Smooth muscle cell (in vitro differentiated cells): ENCODE measurements at regions not wholly inside any gene's neighbourhood (a gene's known extent, or its start where the extent isn't known, plus 50 kb on each side); places are given as distances from the start of the nearest gene placed in this dataset.
"Not testable (repeated sequence)": the region's sequence is repeated elsewhere in the genome, so short reads cannot be mapped to it uniquely, and the experiment has no call there.

Experiments
- DNase-seq: peaks from one replicate; lab custom pipeline; 2025; ENCODE audit not compliant: unreplicated experiment; lab: John Stamatoyannopoulos, UW
- H2AFZ ChIP-seq: fragments of 200-600 bp; sonication (generic); 2 replicates; pipeline ENCODE4 v1.6.0; 2016; ENCODE audit warnings: antibody characterized with exemption, low read depth, mild to moderate bottlenecking
- H3F3A ChIP-seq: fragments of 200-600 bp; sonication (generic); 2 replicates; pipeline ENCODE4 v1.6.0; 2017; ENCODE audit warnings: antibody characterized with exemption, low read depth
- H3K27ac ChIP-seq: fragments of 200-600 bp; sonication (generic); 2 replicates; pipeline ENCODE4 v1.5.1; 2016; ENCODE audit warnings: low read depth, mild to moderate bottlenecking
- H3K27me3 ChIP-seq: fragments of 200-600 bp; sonication (generic); 2 replicates; pipeline ENCODE4 v1.6.1; 2016; ENCODE audit warnings: low read depth, mild to moderate bottlenecking
- H3K36me3 ChIP-seq: fragments of 200-600 bp; sonication (generic); 2 replicates; pipeline ENCODE4 v1.5.1; 2016; ENCODE audit warnings: low read depth
- H3K4me1 ChIP-seq: fragments of 200-600 bp; sonication (generic); 2 replicates; pipeline ENCODE4 v1.5.1; 2016; ENCODE audit warnings: low read depth
- H3K4me2 ChIP-seq: fragments of 200-600 bp; sonication (generic); 2 replicates; pipeline ENCODE4 v1.6.0; 2016; ENCODE audit warnings: mild to moderate bottlenecking
- H3K4me3 ChIP-seq: fragments of 200-600 bp; sonication (generic); 2 replicates; pipeline ENCODE4 v1.5.1; 2016; ENCODE audit warnings: mild to moderate bottlenecking
- H3K79me2 ChIP-seq: fragments of 200-600 bp; sonication (generic); 2 replicates; pipeline ENCODE4 v1.6.0; 2016; ENCODE audit warnings: low read depth, mild to moderate bottlenecking
- H3K9ac ChIP-seq: fragments of 200-600 bp; sonication (generic); 2 replicates; pipeline ENCODE4 v1.6.0; 2016; ENCODE audit warnings: low read depth
- H3K9me3 ChIP-seq: fragments of 200-600 bp; sonication (generic); replicated peaks from 2 replicates; pipeline ENCODE4 v1.5.1; 2016; ENCODE audit warnings: low read depth
- H4K20me1 ChIP-seq: fragments of 200-600 bp; sonication (generic); 2 replicates; pipeline ENCODE4 v1.6.0; 2016; ENCODE audit warnings: low read depth
- CTCF ChIP-seq: fragments of 200-600 bp; sonication (generic); IDR thresholded peaks from 2 replicates; pipeline ENCODE4 v1.5.1; 2017; ENCODE audit warnings: borderline replicate concordance, mild to moderate bottlenecking, antibody characterized with exemption; ENCODE audit not compliant: insufficient read depth, poor library complexity, severe bottlenecking
- WGBS: methylation state at CpG from one replicate; pipeline ENCODE4 v1.1.7; 2016; ENCODE audit warnings: low lambda C conversion rate; 5-methylcytosine and 5-hydroxymethylcytosine counted together

GRCh38 chr2:226286916-226287315, 512.7 kb downstream of the IRS1 start:
- Histone ChIP-seq H3K27ac (no peak overlapping the region), H3K79me2 (no peaks in the 10 kb centered on the region), H3K27me3 (no peaks in the 10 kb centered on the region), H3K4me3 (no peak overlapping the region), H3K9ac (no peak overlapping the region), H3F3A (no peaks in the 10 kb centered on the region), H3K4me1 (no peaks in the 10 kb centered on the region), H3K9me3 (no peaks in the 10 kb centered on the region), H3K36me3 (no peaks in the 10 kb centered on the region), H3K4me2 (no peak overlapping the region), H4K20me1 (no peaks in the 10 kb centered on the region), H2AFZ (no peak overlapping the region)
- DNase-seq = no peak
- no peak for TF ChIP-seq CTCF
- 78% methylated on average over 2 of the region's 2 CpGs for WGBS

GRCh38 chr2:226283796-226284195, 515.8 kb downstream of the IRS1 start:
- H3K79me2 ChIP-seq = no peaks in the 10 kb centered on the region
- WGBS = 76% methylated on average over 2 of the region's 2 CpGs

GRCh38 chr2:226282151-226282550, 517.5 kb downstream of the IRS1 start:
- no peaks in the 10 kb centered on the region for H3K4me1 ChIP-seq
- no peaks in the 10 kb centered on the region for H3F3A ChIP-seq
- no peak overlapping the region for H2AFZ ChIP-seq
- no peak overlapping the region for H3K4me2 ChIP-seq
- WGBS = 95% methylated on average over 1 of the region's 1 CpG
- no peak for DNase-seq
- no peaks in the 10 kb centered on the region for H3K79me2 ChIP-seq
- no peak overlapping the region for H3K9ac ChIP-seq
- no peaks in the 10 kb centered on the region for H3K27me3 ChIP-seq
- TF ChIP-seq CTCF = no peak
- H3K36me3 ChIP-seq = no peaks in the 10 kb centered on the region
- no peaks in the 10 kb centered on the region for H4K20me1 ChIP-seq
- no peak overlapping the region for H3K4me3 ChIP-seq
- H3K9me3 ChIP-seq = no peaks in the 10 kb centered on the region
- no peak overlapping the region for H3K27ac ChIP-seq

More at GRCh38 chr2:226283796-226284195, 515.8 kb downstream of the IRS1 start:
- no peaks in the 10 kb centered on the region for H3K4me1 ChIP-seq
- TF ChIP-seq CTCF = no peak
- DNase-seq = no peak
- H3K36me3 ChIP-seq = no peaks in the 10 kb centered on the region
- no peak overlapping the region for H3K4me3 ChIP-seq
- H3K9me3 ChIP-seq = no peaks in the 10 kb centered on the region
- H3K9ac ChIP-seq = no peak overlapping the region
- H4K20me1 ChIP-seq = no peaks in the 10 kb centered on the region
- no peak overlapping the region for H2AFZ ChIP-seq
- H3F3A ChIP-seq = no peaks in the 10 kb centered on the region
- H3K27me3 ChIP-seq = no peaks in the 10 kb centered on the region
- no peak overlapping the region for H3K4me2 ChIP-seq
- H3K27ac ChIP-seq = no peak overlapping the region

- H3K4me1 ChIP-seq, DNase-seq, H3K79me2 ChIP-seq, H3K27ac ChIP-seq, H3K4me2 ChIP-seq, H3K27me3 ChIP-seq, H3K4me3 ChIP-seq, H3F3A ChIP-seq, H3K9ac ChIP-seq, H4K20me1 ChIP-seq, H3K9me3 ChIP-seq, H3K36me3 ChIP-seq, H2AFZ ChIP-seq: not testable (repeated sequence)
- WGBS = 95% methylated on average over 2 of the region's 2 CpGs
These were observed 519.5 kb downstream of the IRS1 start for GRCh38 chr2:226280136-226280535.
